Sigmoid colon (tissue), 6 donors: ENCODE measurements at regions not wholly inside any gene's neighbourhood (a gene's known extent, or its start where the extent isn't known, plus 50 kb on each side); places are given as distances from the start of the nearest gene placed in this dataset.

ENCODE experiments used
- DNase-seq: peaks from one replicate; pipeline ENCODE4 v3.0.0-alpha.2; 2019
- H3K27ac ChIP-seq, 4 donors: fragments of 200-600 bp; sonication (generic); one replicate each; pipeline ENCODE4 v1.5.1; 2016 to 2019; ENCODE audit warnings: mild to moderate bottlenecking in 1 of 4
- H3K27me3 ChIP-seq, 3 donors: fragments of 200-600 bp; sonication (generic); one replicate each; pipeline ENCODE4 v1.5.1; 2019; ENCODE audit warnings: mild to moderate bottlenecking in 1 of 3
- H3K36me3 ChIP-seq, 4 donors: fragments of 200-600 bp; sonication (generic); one replicate each; pipeline ENCODE4 v1.5.1; 2016 to 2019
- H3K4me1 ChIP-seq, 4 donors: fragments of 200-600 bp; sonication (generic); one replicate each; pipeline ENCODE4 v1.5.1; 2017 to 2019
- H3K4me3 ChIP-seq, 4 donors: fragments of 200-600 bp; sonication (generic); one replicate each; pipeline ENCODE4 v1.5.1; 2017 to 2019; ENCODE audit warnings: mild to moderate bottlenecking in 2 of 4, moderate library complexity in 1 of 4
- H3K9me3 ChIP-seq, 4 donors: fragments of 200-600 bp in 3 of 4; sonication (generic) in 3 of 4; one replicate each; pipeline versions ENCODE4 v1.5.1 to v1.6.1; 2013 to 2019
- EP300 ChIP-seq, 4 donors: sonication (generic); formaldehyde crosslinking; IDR thresholded peaks; one replicate each; pipeline ENCODE4 v1.6.1; 2017; ENCODE audit warnings: antibody characterized with exemption in 4 of 4
- POLR2A ChIP-seq, 2 donors: fragments of 450-650 bp; IDR thresholded peaks; one replicate each; pipeline ENCODE4 v1.6.1; 2016; ENCODE audit warnings: antibody characterized with exemption in 2 of 2, mild to moderate bottlenecking in 2 of 2, moderate library complexity in 2 of 2
- POLR2AphosphoS5 ChIP-seq, 4 donors: sonication (generic); formaldehyde crosslinking; IDR thresholded peaks; one replicate each; pipeline ENCODE4 v1.6.1; 2017; ENCODE audit warnings: antibody characterized with exemption in 4 of 4
- WGBS, 2 donors: extraction: QIAGEN DNeasy Blood & Tissue Kit; methylation state at CpG; one replicate each; pipeline ENCODE4 v1.1.7; 2013; 5-methylcytosine and 5-hydroxymethylcytosine counted together
- intact Hi-C: fragments of 100-400 bp; cut with DNase I; formaldehyde crosslinking; loops from one replicate; pipeline ENCODE4 v1.15.1; 2023
- TF ChIP-seq, protein P1 (sequence below), 4 experiments: fragments of 450-650 bp in 3 of 4; fragments of 200-600 bp in 1 of 4; IDR thresholded peaks; one replicate each; pipeline ENCODE4 v1.5.1; 2016 to 2019; ENCODE audit warnings: antibody characterized with exemption in 4 of 4, mild to moderate bottlenecking in 3 of 4, moderate library complexity in 2 of 4
- donor health status: healthy with polysubstance abuse.
- donor health status: healthy.

DNA sequence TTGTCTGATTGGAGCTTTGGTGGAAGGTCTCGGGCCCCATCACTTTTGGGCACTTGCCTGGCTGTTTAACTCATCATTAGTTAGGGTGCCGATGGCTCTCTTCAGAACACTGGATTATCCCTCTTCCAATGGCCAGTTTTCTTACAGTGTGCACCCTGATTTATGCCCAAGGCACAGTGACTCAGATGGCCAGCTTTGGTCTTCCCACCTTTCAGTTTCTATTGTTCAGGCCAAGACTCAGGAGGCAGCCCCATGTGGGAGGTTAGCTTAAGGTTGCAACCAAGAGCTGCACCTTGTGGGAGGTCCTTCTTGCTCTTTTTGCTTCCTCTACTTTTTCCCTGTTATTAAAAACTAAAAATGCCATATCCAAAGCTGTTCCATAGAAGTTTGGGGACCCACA lies 121.0 kb upstream of the ZNF91 start:
- no peak for DNase-seq
- H3K27me3 ChIP-seq, result no peaks in the 10 kb centered on the region
- peaks cover 0 to 3% (median 0%) of the 10 kb centered on the region in 4 donors for H3K9me3 ChIP-seq
- no peaks in the 10 kb centered on the region for H3K36me3 ChIP-seq
- intact Hi-C loops, result no loop called here
- H3K27ac ChIP-seq, result no peak overlapping the region
- 92 to 94% methylated on average over 2 of the region's 2 CpGs for WGBS, 2 donors
- no peak for TF ChIP-seq EP300 (IDR thresholded peaks at IDR 0.05)
- no peak for TF ChIP-seq POLR2AphosphoS5 (IDR thresholded peaks at IDR 0.05)
- TF ChIP-seq, protein P1, sequence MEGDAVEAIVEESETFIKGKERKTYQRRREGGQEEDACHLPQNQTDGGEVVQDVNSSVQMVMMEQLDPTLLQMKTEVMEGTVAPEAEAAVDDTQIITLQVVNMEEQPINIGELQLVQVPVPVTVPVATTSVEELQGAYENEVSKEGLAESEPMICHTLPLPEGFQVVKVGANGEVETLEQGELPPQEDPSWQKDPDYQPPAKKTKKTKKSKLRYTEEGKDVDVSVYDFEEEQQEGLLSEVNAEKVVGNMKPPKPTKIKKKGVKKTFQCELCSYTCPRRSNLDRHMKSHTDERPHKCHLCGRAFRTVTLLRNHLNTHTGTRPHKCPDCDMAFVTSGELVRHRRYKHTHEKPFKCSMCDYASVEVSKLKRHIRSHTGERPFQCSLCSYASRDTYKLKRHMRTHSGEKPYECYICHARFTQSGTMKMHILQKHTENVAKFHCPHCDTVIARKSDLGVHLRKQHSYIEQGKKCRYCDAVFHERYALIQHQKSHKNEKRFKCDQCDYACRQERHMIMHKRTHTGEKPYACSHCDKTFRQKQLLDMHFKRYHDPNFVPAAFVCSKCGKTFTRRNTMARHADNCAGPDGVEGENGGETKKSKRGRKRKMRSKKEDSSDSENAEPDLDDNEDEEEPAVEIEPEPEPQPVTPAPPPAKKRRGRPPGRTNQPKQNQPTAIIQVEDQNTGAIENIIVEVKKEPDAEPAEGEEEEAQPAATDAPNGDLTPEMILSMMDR (IDR thresholded peaks at IDR 0.05), result no peak
- H3K4me3 ChIP-seq, result no peak overlapping the region
- H3K4me1 ChIP-seq, result no peaks in the 10 kb centered on the region

DNA sequence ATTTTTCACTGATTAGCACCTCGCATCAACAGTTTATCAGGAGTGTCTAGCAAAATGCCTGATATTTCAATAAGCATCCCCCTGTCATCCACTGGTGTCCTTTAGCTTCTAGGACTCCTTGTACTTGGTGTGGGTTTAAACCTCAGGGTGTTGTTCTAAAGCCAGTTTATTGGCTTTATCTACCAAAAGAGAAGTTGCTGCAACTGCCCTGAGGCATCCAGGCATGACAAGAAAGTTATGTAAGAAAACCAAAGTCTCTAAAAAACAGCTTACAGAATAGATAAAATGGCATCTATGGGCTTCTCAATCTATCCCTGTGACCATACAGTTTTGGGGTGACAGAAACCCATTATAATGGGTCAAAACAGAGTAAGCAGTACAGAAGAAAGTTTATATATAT lies 120.3 kb upstream of the ZNF91 start:
- WGBS, 2 donors, result 84 to 94% methylated on average over 1 of the region's 1 CpG
- no peak for TF ChIP-seq POLR2A (IDR thresholded peaks at IDR 0.05)
- TF ChIP-seq, protein P1 (IDR thresholded peaks at IDR 0.05), result no peak
- TF ChIP-seq POLR2AphosphoS5 (IDR thresholded peaks at IDR 0.05), result no peak
- no peak for TF ChIP-seq EP300 (IDR thresholded peaks at IDR 0.05)

DNA sequence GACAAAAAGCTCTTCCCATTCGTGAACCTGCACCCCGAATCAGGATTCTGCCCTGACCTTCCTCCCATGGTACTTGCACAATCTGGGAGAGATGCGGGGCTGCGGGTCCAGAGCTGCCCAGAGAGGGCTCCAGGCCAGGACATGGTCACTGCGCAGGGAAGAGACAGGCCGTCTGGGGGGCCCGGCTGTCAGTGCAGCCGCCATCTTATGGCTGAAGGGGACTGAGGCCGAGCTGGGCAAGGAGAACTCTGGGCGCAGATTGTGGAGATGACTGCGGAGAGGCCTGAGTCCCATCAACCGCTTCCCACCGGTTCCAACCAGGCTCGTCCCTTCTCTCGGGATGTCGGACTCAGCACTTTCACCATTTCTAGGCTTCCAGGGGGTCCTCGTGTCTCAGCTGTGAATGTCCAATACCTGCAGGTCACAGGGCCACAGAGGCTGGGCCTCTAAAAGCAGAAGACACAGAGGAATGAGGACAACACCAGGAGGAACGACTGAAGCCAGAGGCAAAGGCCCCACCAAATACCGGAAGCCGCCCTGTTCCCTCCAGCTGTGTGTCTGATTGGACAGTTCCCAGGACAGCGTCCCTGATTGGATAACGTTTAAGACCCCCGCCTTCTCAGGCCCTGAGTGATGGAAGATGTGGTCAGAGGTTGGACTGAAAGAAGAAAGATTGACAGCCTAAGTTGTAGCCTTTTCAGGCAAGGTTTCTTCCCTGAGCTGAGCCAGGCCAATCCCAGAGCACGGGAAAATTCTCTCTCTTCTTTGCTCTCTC lies 117.1 kb upstream of the ZNF91 start:
- whole genome bisulfite sequencing, 2 donors, result 95% methylated on average over 24 of the region's 24 CpGs
- H3K4me3 ChIP-seq, result no peak overlapping the region
- H3K4me1 ChIP-seq, result no peaks in the 10 kb centered on the region
- intact Hi-C loops, result no loop called here
- peaks cover 0 to 3% (median 0%) of the 10 kb centered on the region in 4 donors for H3K9me3 ChIP-seq
- no peak overlapping the region for H3K27ac ChIP-seq
- TF ChIP-seq POLR2AphosphoS5 (IDR thresholded peaks at IDR 0.05), result no peak
- no peak for DNase-seq
- H3K27me3 ChIP-seq, result no peaks in the 10 kb centered on the region
- no peaks in the 10 kb centered on the region for H3K36me3 ChIP-seq

More for the DNA sequence above, 120.3 kb upstream of the ZNF91 start:
- Histone ChIP-seq H3K27me3 (no peaks in the 10 kb centered on the region), H3K4me1 (no peaks in the 10 kb centered on the region), H3K9me3 (peaks cover 0 to 3% (median 0%) of the 10 kb centered on the region in 4 donors), H3K27ac (no peak overlapping the region), H3K36me3 (no peaks in the 10 kb centered on the region), H3K4me3 (no peak overlapping the region)
- intact Hi-C loops, result no loop called here
- no peak for DNase-seq

DNA sequence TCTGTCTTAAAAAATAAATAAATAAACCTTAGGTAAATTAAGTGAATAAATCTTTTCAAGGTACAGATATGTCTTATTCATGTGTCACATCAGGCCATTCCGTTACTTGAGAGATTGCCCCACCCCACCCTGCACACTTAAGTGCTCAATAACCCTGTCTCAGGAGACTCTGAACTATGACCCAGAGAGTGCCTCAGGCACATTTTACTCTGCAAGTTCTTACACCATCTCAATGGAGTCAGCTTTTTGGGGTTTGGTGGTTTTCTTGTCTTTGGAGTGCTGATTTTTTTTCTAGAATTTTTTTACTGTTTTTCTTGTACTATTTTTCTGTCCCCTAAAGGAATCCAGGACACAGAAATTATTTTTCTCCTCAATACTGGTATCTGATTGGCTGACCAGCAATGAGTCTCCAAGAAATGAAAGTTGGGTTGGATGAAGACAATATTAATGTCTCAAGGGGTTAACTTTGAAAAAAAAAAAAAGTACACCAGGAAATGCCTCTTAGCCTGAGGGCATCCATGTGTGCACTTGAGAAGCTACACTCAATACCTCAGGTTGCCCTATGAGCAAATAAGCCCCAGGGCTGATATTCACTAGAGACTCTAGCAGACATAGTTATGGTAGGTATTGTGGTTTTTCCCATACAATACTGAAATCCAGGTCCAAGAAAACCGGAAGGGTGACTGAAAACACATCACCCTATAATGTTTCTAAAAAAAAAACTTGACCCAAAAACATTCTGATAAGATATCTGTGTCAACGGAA lies 114.6 kb upstream of the ZNF91 start:
- no peak for DNase-seq
- no peak for TF ChIP-seq POLR2A (IDR thresholded peaks at IDR 0.05)
- TF ChIP-seq POLR2AphosphoS5 (IDR thresholded peaks at IDR 0.05), result no peak
- TF ChIP-seq, protein P1 (IDR thresholded peaks at IDR 0.05), result no peak
- TF ChIP-seq EP300 (IDR thresholded peaks at IDR 0.05), result no peak
- no peak overlapping the region for H3K4me3 ChIP-seq
- no peaks in the 10 kb centered on the region for H3K9me3 ChIP-seq
- 53 to 78% methylated on average over 3 of the region's 3 CpGs for WGBS, 2 donors
- no peaks in the 10 kb centered on the region for H3K27me3 ChIP-seq
- no peak overlapping the region for H3K27ac ChIP-seq
- no peaks in the 10 kb centered on the region for H3K36me3 ChIP-seq
- intact Hi-C loops, result no loop called here
- no peaks in the 10 kb centered on the region for H3K4me1 ChIP-seq

DNA sequence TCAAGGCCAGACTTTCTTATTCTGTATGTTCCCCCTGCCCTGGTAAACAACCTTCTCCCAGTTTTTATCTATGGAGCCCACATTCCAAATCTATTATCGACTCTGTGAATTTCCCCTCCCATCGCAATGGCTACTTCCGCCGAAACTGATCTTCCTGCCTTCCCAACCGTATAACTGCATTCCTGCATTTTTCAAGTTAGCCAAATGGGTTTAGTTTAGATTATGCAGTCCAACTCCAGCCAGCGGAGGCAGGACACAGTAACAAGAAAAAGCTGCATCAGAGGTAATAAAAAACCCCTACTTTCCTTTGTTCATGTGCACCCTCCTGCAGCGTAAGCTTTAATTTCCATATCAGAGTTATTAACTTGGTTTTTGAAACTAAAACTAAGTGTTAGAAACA lies 112.2 kb upstream of the ZNF91 start:
- Histone ChIP-seq H3K4me1 (no peaks in the 10 kb centered on the region), H3K27me3 (no peaks in the 10 kb centered on the region), H3K4me3 (no peak overlapping the region), H3K36me3 (no peaks in the 10 kb centered on the region), H3K9me3 (no peaks in the 10 kb centered on the region), H3K27ac (no peak overlapping the region)
- TF ChIP-seq EP300 (IDR thresholded peaks at IDR 0.05) (no peak), POLR2AphosphoS5 (IDR thresholded peaks at IDR 0.05) (no peak)
- TF ChIP-seq, protein P1 (IDR thresholded peaks at IDR 0.05), result no peak
- DNase-seq, result no peak
- intact Hi-C loops, result no loop called here
- 89 to 95% methylated on average over 7 of the region's 7 CpGs for WGBS, 2 donors
